ENCODE measurements at regions not wholly inside any gene's neighbourhood (a gene's known extent, or its start where the extent isn't known, plus 50 kb on each side); places are given as distances from the start of the nearest gene placed in this dataset.

DNA sequence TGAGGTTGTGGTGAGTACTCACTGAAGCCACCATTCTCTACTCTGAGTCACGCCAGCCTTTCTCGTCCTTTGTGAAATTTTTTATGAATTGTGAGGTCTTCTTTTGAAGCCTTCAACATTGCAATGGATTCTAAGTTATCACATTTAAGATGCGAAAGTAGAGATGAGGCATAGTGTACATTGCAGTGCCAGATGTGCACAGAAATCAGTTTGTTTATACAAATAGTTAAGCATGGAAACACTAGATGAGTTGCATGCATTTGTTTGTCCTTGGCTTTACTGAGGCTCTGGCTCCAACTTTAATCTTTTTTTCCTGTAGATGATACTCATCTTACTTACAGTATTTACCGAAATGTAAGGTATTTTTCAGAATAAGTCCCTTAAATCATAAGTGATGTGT is 453.7 kb upstream of the RIOK2 start:
- DNase-seq (ENCODE audit: low spot score), result no peak
- Histone ChIP-seq H3K27me3 (ENCODE audit: control insufficient read depth in 4 of 4, insufficient read depth in 4 of 4, low read length in 3 of 4) (no peaks in the 10 kb centered on the region), H3K4me1 (ENCODE audit: control insufficient read depth in 4 of 4, insufficient read depth in 4 of 4, low read length in 3 of 4) (no peaks in the 10 kb centered on the region), H3K4me3 (ENCODE audit: low read depth in 1 of 3, low read length in 3 of 3) (no peak overlapping the region), H3K9me3 (ENCODE audit: control insufficient read depth in 4 of 4, low read length in 3 of 4) (no peaks in the 10 kb centered on the region), H3K27ac (ENCODE audit: low read depth in 1 of 2, low read length in 2 of 2) (no peak overlapping the region), H3K36me3 (ENCODE audit: control insufficient read depth in 4 of 4, insufficient read depth in 3 of 4, low read depth in 1 of 4, low read length in 3 of 4) (no peaks in the 10 kb centered on the region), H3K9ac (ENCODE audit: low read depth in 1 of 2, low read length in 2 of 2) (no peak overlapping the region)
- TF ChIP-seq JUND (IDR thresholded peaks at IDR 0.05), result no peak
- TF ChIP-seq, protein P1, sequence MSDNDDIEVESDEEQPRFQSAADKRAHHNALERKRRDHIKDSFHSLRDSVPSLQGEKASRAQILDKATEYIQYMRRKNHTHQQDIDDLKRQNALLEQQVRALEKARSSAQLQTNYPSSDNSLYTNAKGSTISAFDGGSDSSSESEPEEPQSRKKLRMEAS (IDR thresholded peaks at IDR 0.05), result no peak
- no peak for TF ChIP-seq ATF3 (IDR thresholded peaks at IDR 0.05)
- no peak for TF ChIP-seq FOXA2 (IDR thresholded peaks at IDR 0.05)
- TF ChIP-seq SP1 (IDR thresholded peaks at IDR 0.05), result no peak
- WGBS, result 74% methylated on average over 4 of the region's 4 CpGs

DNA sequence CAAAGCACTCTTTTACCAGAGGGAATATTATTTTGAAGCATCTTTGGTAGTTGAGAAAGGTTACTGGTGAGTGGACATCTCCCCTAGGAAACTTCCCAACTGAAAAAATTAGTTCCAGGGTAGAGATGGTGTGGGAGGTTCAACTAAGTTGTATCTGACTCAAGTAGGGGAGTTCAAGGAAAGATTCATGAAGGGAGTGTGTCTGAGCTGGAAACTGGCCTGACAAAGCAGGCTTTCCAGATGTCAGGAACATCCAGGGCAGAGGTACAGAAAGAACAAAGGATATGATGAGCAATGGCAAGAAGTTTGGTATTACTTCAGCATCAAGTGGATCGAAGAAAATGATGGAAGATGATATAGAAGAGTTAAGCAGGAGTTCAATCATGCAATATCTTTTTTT is 458.0 kb upstream of the RIOK2 start:
- 77% methylated on average over 1 of the region's 1 CpG for WGBS

More for the DNA sequence above, 458.0 kb upstream of the RIOK2 start:
- no peak for DNase-seq (ENCODE audit: low spot score)
- Histone ChIP-seq H3K9me3 (ENCODE audit: control insufficient read depth in 4 of 4, low read length in 3 of 4) (peaks cover 0 to 6% (median 1%) of the 10 kb centered on the region in 4 donors), H3K9ac (ENCODE audit: low read depth in 1 of 2, low read length in 2 of 2) (no peak overlapping the region), H3K4me3 (ENCODE audit: low read depth in 1 of 3, low read length in 3 of 3) (no peak overlapping the region), H3K4me1 (ENCODE audit: control insufficient read depth in 4 of 4, insufficient read depth in 4 of 4, low read length in 3 of 4) (no peaks in the 10 kb centered on the region), H3K36me3 (ENCODE audit: control insufficient read depth in 4 of 4, insufficient read depth in 3 of 4, low read depth in 1 of 4, low read length in 3 of 4) (no peaks in the 10 kb centered on the region), H3K27me3 (ENCODE audit: control insufficient read depth in 4 of 4, insufficient read depth in 4 of 4, low read length in 3 of 4) (no peaks in the 10 kb centered on the region), H3K27ac (ENCODE audit: low read depth in 1 of 2, low read length in 2 of 2) (no peak overlapping the region)
- no peak for TF ChIP-seq GABPA (IDR thresholded peaks at IDR 0.05 in 1 of 2, conservative IDR thresholded peaks at IDR 0.05 in 1 of 2)
- no peak for TF ChIP-seq ZBTB33 (IDR thresholded peaks at IDR 0.05)
- TF ChIP-seq, protein P1 (IDR thresholded peaks at IDR 0.05), result no peak
- TF ChIP-seq FOXA2 (IDR thresholded peaks at IDR 0.05), result no peak
- no peak for TF ChIP-seq HNF4G (IDR thresholded peaks at IDR 0.05)
- TF ChIP-seq EGR1 (IDR thresholded peaks at IDR 0.05; ENCODE audit: low read depth in 2 of 2), result no peak
- TF ChIP-seq TAF1 (conservative IDR thresholded peaks at IDR 0.05), result no peak
- TF ChIP-seq YY1 (IDR thresholded peaks at IDR 0.05), result no peak
- TF ChIP-seq HNF4A (conservative IDR thresholded peaks at IDR 0.05), result no peak
- no peak for TF ChIP-seq RAD21 (IDR thresholded peaks at IDR 0.05)
- TF ChIP-seq CTCF (IDR thresholded peaks at IDR 0.05; ENCODE audit: low read depth, low read length, missing input control), result no peak
- no peak for TF ChIP-seq REST (IDR thresholded peaks at IDR 0.05)
- TF ChIP-seq SP1 (IDR thresholded peaks at IDR 0.05), result no peak
- TF ChIP-seq RXRA (IDR thresholded peaks at IDR 0.05), result no peak
- TF ChIP-seq FOXA1 (IDR thresholded peaks at IDR 0.05), result no peak
- no peak for TF ChIP-seq NR2F2 (IDR thresholded peaks at IDR 0.05)
- no peak for TF ChIP-seq ATF3 (IDR thresholded peaks at IDR 0.05)
- TF ChIP-seq JUND (IDR thresholded peaks at IDR 0.05), result no peak

Data from liver (tissue), 8 donors.